H1 (cell line): ENCODE measurements at regions not wholly inside any gene's neighbourhood (a gene's known extent, or its start where the extent isn't known, plus 50 kb on each side); places are given as distances from the start of the nearest gene placed in this dataset.

Experiments
- CTCF ChIA-PET: fragments of 300-600 bp; sonication (Branson Sonifier 250); formaldehyde crosslinking; loops from one replicate; lab custom pipeline; 2021; ENCODE audit not compliant: partially characterized antibody; lab: Charles Lee
- POLR2A ChIA-PET: fragments of 300-600 bp; sonication (Branson Sonifier 250); formaldehyde crosslinking; loops from one replicate; lab custom pipeline; 2021; ENCODE audit warnings: inconsistent platforms; ENCODE audit not compliant: partially characterized antibody; lab: Charles Lee
- DNase-seq, 2 experiments: peaks; one replicate each; pipeline versions ENCODE4 v3.0.0 to v3.0.0-alpha.2; 2010 to 2022; ENCODE audit warnings: low spot score in 2 of 2, low read depth in 1 of 2, mixed read lengths in 1 of 2
- FAIRE-seq: peaks from 2 replicates; lab custom pipeline; 2011; peaks lifted over from hg19 to GRCh38; lab: Jason Lieb, UNC
- H2AFZ ChIP-seq: 2 replicates; pipeline ENCODE4 v1.8.1; 2012; ENCODE audit warnings: low read length, inconsistent platforms
- H2AK5ac ChIP-seq: 2 replicates; pipeline ENCODE4 v1.6.1; 2013; ENCODE audit warnings: low read depth, low read length
- H2BK120ac ChIP-seq: replicated peaks from 2 replicates; pipeline ENCODE3; 2013; ENCODE audit warnings: low read depth, low read length, inconsistent platforms
- H2BK12ac ChIP-seq: 2 replicates; pipeline ENCODE4 v1.6.1; 2013; ENCODE audit warnings: low read depth, low read length
- H2BK15ac ChIP-seq: 2 replicates; pipeline ENCODE4 v1.6.1; 2013; ENCODE audit warnings: low read length
- H2BK20ac ChIP-seq: 2 replicates; pipeline ENCODE4 v1.6.1; 2013; ENCODE audit warnings: low read length
- H2BK5ac ChIP-seq: 2 replicates; pipeline ENCODE4 v1.6.1; 2013; ENCODE audit warnings: low read depth, low read length
- H3K14ac ChIP-seq: 2 replicates; pipeline ENCODE4 v1.6.1; 2013; ENCODE audit warnings: inconsistent platforms; ENCODE audit not compliant: insufficient read length
- H3K18ac ChIP-seq: 2 replicates; pipeline ENCODE4 v1.6.1; 2013; ENCODE audit warnings: low read length; ENCODE audit errors: extremely low read depth
- H3K23ac ChIP-seq: 2 replicates; pipeline ENCODE4 v1.6.1; 2013; ENCODE audit warnings: inconsistent platforms; ENCODE audit not compliant: insufficient read length
- H3K23me2 ChIP-seq: 2 replicates; pipeline ENCODE4 v1.6.1; 2013; ENCODE audit warnings: low read depth, low read length
- H3K27ac ChIP-seq: 2 replicates; pipeline ENCODE4 v1.6.1; 2011; ENCODE audit warnings: low read depth, low read length, inconsistent platforms
- H3K27me3 ChIP-seq, 4 experiments: replicated peaks in 1 of 4; 1 replicate in 1 of 4; 2 replicates in 3 of 4; pipeline versions ENCODE4 v1.6.1 to v1.8.1; 2011 to 2013; ENCODE audit warnings: low read length in 3 of 4, mild to moderate bottlenecking in 3 of 4, inconsistent platforms in 2 of 4, mixed read lengths in 2 of 4, moderate library complexity in 1 of 4; ENCODE audit not compliant: control insufficient read depth in 3 of 4, insufficient read depth in 3 of 4; ENCODE audit errors: extremely low read depth in 1 of 4
- H3K36me3 ChIP-seq, 4 experiments: 2 replicates each; pipeline versions ENCODE4 v1.6.1 to v1.8.1; 2011 to 2013; ENCODE audit warnings: mild to moderate bottlenecking in 4 of 4, low read length in 3 of 4, moderate library complexity in 2 of 4, control low read depth in 1 of 4, inconsistent platforms in 1 of 4; ENCODE audit not compliant: insufficient read depth in 4 of 4, control insufficient read depth in 2 of 4
- H3K4ac ChIP-seq: replicated peaks from 2 replicates; pipeline ENCODE3; 2013; ENCODE audit warnings: low read length, low read depth, mixed read lengths, inconsistent platforms; ENCODE audit not compliant: insufficient read length
- H3K4me1 ChIP-seq, 4 experiments: replicated peaks in 1 of 4; 1 replicate in 1 of 4; 2 replicates in 3 of 4; pipeline versions ENCODE4 v1.6.1 to v1.8.1; 2011 to 2013; ENCODE audit warnings: low read length in 3 of 4, inconsistent platforms in 2 of 4, mixed read lengths in 1 of 4; ENCODE audit not compliant: insufficient read depth in 4 of 4, control insufficient read depth in 3 of 4
- H3K4me2 ChIP-seq, 2 experiments: 2 replicates each; pipeline versions ENCODE4 v1.6.1 to v1.8.1; 2011 to 2013; ENCODE audit warnings: low read depth in 2 of 2, low read length in 2 of 2, control low read depth in 1 of 2, inconsistent platforms in 1 of 2, mild to moderate bottlenecking in 1 of 2; ENCODE audit not compliant: insufficient read depth in 1 of 2
- H3K4me3 ChIP-seq, 4 experiments: fragments of 200-600, 300-600 bp in 1 of 4; sonication (generic), shearing (Covaris generic), sonication (Bioruptor Twin) in 1 of 4; 2 replicates each; pipeline versions ENCODE4 v1.5.1 to v1.8.1; 2011 to 2016; ENCODE audit warnings: low read length in 4 of 4, low read depth in 3 of 4, control low read depth in 2 of 4, inconsistent platforms in 2 of 4, mild to moderate bottlenecking in 2 of 4, mixed read lengths in 1 of 4, moderate library complexity in 1 of 4; ENCODE audit not compliant: insufficient read depth in 2 of 4; ENCODE audit errors: extremely low read depth in 1 of 4
- H3K56ac ChIP-seq: replicated peaks from 2 replicates; pipeline ENCODE3; 2013; ENCODE audit warnings: low read depth, mild to moderate bottlenecking, mixed read lengths, low read length, inconsistent platforms; ENCODE audit not compliant: insufficient read length
- H3K79me1 ChIP-seq: 2 replicates; pipeline ENCODE4 v1.6.1; 2013; ENCODE audit warnings: low read depth, low read length, control low read depth
- H3K79me2 ChIP-seq, 2 experiments: 2 replicates each; pipeline versions ENCODE4 v1.6.1 to v1.8.1; 2012 to 2013; ENCODE audit warnings: low read length in 2 of 2, mild to moderate bottlenecking in 2 of 2, inconsistent platforms in 1 of 2; ENCODE audit not compliant: insufficient read depth in 2 of 2, control insufficient read depth in 1 of 2
- H3K9ac ChIP-seq, 4 experiments: replicated peaks in 1 of 4; 1 replicate in 1 of 4; 2 replicates in 3 of 4; pipeline versions ENCODE4 v1.6.1 to v1.8.1; 2011 to 2013; ENCODE audit warnings: low read depth in 3 of 4, low read length in 3 of 4, control low read depth in 2 of 4, mild to moderate bottlenecking in 2 of 4, moderate library complexity in 2 of 4, inconsistent platforms in 1 of 4; ENCODE audit errors: extremely low read depth in 1 of 4
- H3K9me3 ChIP-seq, 2 experiments: 2 replicates each; pipeline versions ENCODE4 v1.6.1 to v1.8.1; 2012 to 2013; ENCODE audit warnings: mild to moderate bottlenecking in 2 of 2, moderate library complexity in 2 of 2, control low read depth in 1 of 2, inconsistent platforms in 1 of 2, low read depth in 1 of 2, low read length in 1 of 2, mixed read lengths in 1 of 2; ENCODE audit not compliant: insufficient read depth in 2 of 2
- H4K20me1 ChIP-seq, 2 experiments: replicated peaks in 1 of 2; 2 replicates each; pipeline versions ENCODE3 to v1.8.1; 2011 to 2013; ENCODE audit warnings: inconsistent platforms in 2 of 2, low read length in 2 of 2, mild to moderate bottlenecking in 1 of 2; ENCODE audit not compliant: insufficient read depth in 2 of 2, control insufficient read depth in 1 of 2
- H4K5ac ChIP-seq: 2 replicates; pipeline ENCODE4 v1.6.1; 2013; ENCODE audit warnings: low read length, low read depth, mixed read lengths, inconsistent platforms; ENCODE audit not compliant: insufficient read length
- H4K8ac ChIP-seq: 2 replicates; pipeline ENCODE4 v1.8.0; 2013; ENCODE audit warnings: mild to moderate bottlenecking, moderate library complexity, low read length, inconsistent platforms; ENCODE audit not compliant: insufficient read depth; ENCODE audit errors: extremely low read depth
- H4K91ac ChIP-seq: replicated peaks from 2 replicates; pipeline ENCODE3; 2013; ENCODE audit warnings: low read length, mixed read lengths, inconsistent platforms; ENCODE audit not compliant: insufficient read length
- NRF1 ChIP-seq: IDR thresholded peaks from 2 replicates; pipeline ENCODE4 v1.6.1; 2011; ENCODE audit warnings: mild to moderate bottlenecking, low read depth, low read length, improper control_type of control experiment
- WGBS, 2 experiments: shearing (Covaris generic) in 1 of 2; methylation state at CpG; one replicate each; pipeline versions ENCODE4 v1.1.6 to v1.1.7; 2013 to 2015; ENCODE audit warnings: low lambda C conversion rate in 2 of 2, mixed read lengths in 2 of 2, inconsistent platforms in 1 of 2, low coverage in 1 of 2, missing lambda C conversion rate in 1 of 2; ENCODE audit not compliant: insufficient replicate concordance in 2 of 2, insufficient coverage in 1 of 2, insufficient read length in 1 of 2; ENCODE audit errors: extremely low coverage in 1 of 2, missing lambda C conversion rate in 1 of 2; 5-methylcytosine and 5-hydroxymethylcytosine counted together

- no peak overlapping the region for H3K14ac ChIP-seq
- no peak for FAIRE-seq
- H3K56ac ChIP-seq, result no peak overlapping the region
- no peaks in the 10 kb centered on the region for H3K23me2 ChIP-seq
- WGBS, 2 experiments, result 91% methylated on average over 3 of the region's 3 CpGs; no CpG with 5 or more reads in 1 of the 2 experiments
- no peak overlapping the region for H4K5ac ChIP-seq
- H2BK5ac ChIP-seq, result no peak overlapping the region
- H2BK20ac ChIP-seq, result peak overlapping the region; percentile 75; the same call in 1 of the 2 replicates
- no peak overlapping the region for H2AFZ ChIP-seq
- no peak overlapping the region for H3K18ac ChIP-seq
- CTCF ChIA-PET, result interaction anchor here (1.0 to 1.5 kb wide), 3 partner anchors 9 to 219 kb away, joined by 3 to 4 read pairs (median 3); no protein-coding TSS in a partner anchor
- no peaks in the 10 kb centered on the region for H3K79me2 ChIP-seq
- H3K9me3 ChIP-seq, result no peaks in the 10 kb centered on the region
- H3K27ac ChIP-seq, result no peak overlapping the region
- H2AK5ac ChIP-seq, result no peak overlapping the region
- H3K9ac ChIP-seq, result no peak overlapping the region
- no peak overlapping the region for H3K4me3 ChIP-seq
- no peak for TF ChIP-seq NRF1
- no peaks in the 10 kb centered on the region for H3K79me1 ChIP-seq
- no peak for DNase-seq
- POLR2A ChIA-PET, result interaction anchor here (1.4 kb wide), 1 partner anchor 10 kb away, joined by 7 read pairs; no protein-coding TSS in a partner anchor
- no peaks in the 10 kb centered on the region for H4K20me1 ChIP-seq
- peak overlapping the region; percentile 71 for H4K91ac ChIP-seq
- H2BK12ac ChIP-seq, result no peak overlapping the region
- H3K4ac ChIP-seq, result no peak overlapping the region
- no peak overlapping the region for H2BK15ac ChIP-seq
- peaks cover 0 to 8% (median 5%) of the 10 kb centered on the region in 4 experiments; a peak in 4 of 7 replicates for H3K4me1 ChIP-seq
- H3K27me3 ChIP-seq, result peaks cover 0 to 5% (median 2%) of the 10 kb centered on the region in 4 experiments; a peak in 1 of 7 replicates
- H2BK120ac ChIP-seq, result no peak overlapping the region
- no peak overlapping the region for H3K23ac ChIP-seq
- no peak overlapping the region for H3K4me2 ChIP-seq
- H4K8ac ChIP-seq, result no peak overlapping the region
- no peaks in the 10 kb centered on the region for H3K36me3 ChIP-seq
Measured at GRCh38 chr15:69819371-69819770, 278.3 kb downstream of the TLE3 start.
